HL-60 (cell line): ENCODE measurements at regions not wholly inside any gene's neighbourhood (a gene's known extent, or its start where the extent isn't known, plus 50 kb on each side); places are given as distances from the start of the nearest gene placed in this dataset.

Experiments used
- DNase-seq, 2 experiments: peaks; one replicate each; pipeline ENCODE4 v3.0.0-alpha.2; 2010 to 2020; ENCODE audit warnings: low read depth in 1 of 2, low spot score in 1 of 2
- H3K27ac ChIP-seq: fragments of 250-450 bp; sonication (Bioruptor Pico); replicated peaks from 2 replicates; pipeline ENCODE4 v1.5.1; 2020; ENCODE audit warnings: mild to moderate bottlenecking, moderate library complexity
- H3K27me3 ChIP-seq: fragments of 250-450 bp; sonication (Bioruptor Pico); 2 replicates; pipeline ENCODE4 v1.5.1; 2021; ENCODE audit warnings: mild to moderate bottlenecking, moderate library complexity; ENCODE audit not compliant: insufficient read depth, poor library complexity, severe bottlenecking
- H3K4me3 ChIP-seq: replicated peaks from 2 replicates; pipeline ENCODE4 v1.5.1; 2011; ENCODE audit warnings: mild to moderate bottlenecking, control low read depth, low read length; ENCODE audit not compliant: insufficient read depth
- GABPA ChIP-seq: IDR thresholded peaks from 2 replicates; pipeline ENCODE4 v1.6.1; 2012; ENCODE audit warnings: low read depth
- POLR2AphosphoS5 ChIP-seq: IDR thresholded peaks from 2 replicates; pipeline ENCODE4 v1.6.1; 2012; ENCODE audit warnings: low read depth
- SPI1 ChIP-seq: IDR thresholded peaks from 2 replicates; pipeline ENCODE4 v1.6.1; 2012; ENCODE audit warnings: low read depth, mild to moderate bottlenecking, borderline replicate concordance
- TF ChIP-seq, protein P1 (sequence below): IDR thresholded peaks from one replicate; pipeline ENCODE4 v1.5.1; 2011; ENCODE audit warnings: low read length, control low read depth, inconsistent platforms; ENCODE audit not compliant: insufficient read depth
- TF ChIP-seq, protein P2 (sequence below): IDR thresholded peaks from 2 replicates; pipeline ENCODE4 v1.6.1; 2012; ENCODE audit warnings: low read depth; ENCODE audit not compliant: insufficient replicate concordance

- TF ChIP-seq POLR2AphosphoS5 = no peak
- TF ChIP-seq GABPA = no peak
- TF ChIP-seq SPI1 = no peak
- TF ChIP-seq, protein P1, sequence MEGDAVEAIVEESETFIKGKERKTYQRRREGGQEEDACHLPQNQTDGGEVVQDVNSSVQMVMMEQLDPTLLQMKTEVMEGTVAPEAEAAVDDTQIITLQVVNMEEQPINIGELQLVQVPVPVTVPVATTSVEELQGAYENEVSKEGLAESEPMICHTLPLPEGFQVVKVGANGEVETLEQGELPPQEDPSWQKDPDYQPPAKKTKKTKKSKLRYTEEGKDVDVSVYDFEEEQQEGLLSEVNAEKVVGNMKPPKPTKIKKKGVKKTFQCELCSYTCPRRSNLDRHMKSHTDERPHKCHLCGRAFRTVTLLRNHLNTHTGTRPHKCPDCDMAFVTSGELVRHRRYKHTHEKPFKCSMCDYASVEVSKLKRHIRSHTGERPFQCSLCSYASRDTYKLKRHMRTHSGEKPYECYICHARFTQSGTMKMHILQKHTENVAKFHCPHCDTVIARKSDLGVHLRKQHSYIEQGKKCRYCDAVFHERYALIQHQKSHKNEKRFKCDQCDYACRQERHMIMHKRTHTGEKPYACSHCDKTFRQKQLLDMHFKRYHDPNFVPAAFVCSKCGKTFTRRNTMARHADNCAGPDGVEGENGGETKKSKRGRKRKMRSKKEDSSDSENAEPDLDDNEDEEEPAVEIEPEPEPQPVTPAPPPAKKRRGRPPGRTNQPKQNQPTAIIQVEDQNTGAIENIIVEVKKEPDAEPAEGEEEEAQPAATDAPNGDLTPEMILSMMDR = no peak
- TF ChIP-seq, protein P2, sequence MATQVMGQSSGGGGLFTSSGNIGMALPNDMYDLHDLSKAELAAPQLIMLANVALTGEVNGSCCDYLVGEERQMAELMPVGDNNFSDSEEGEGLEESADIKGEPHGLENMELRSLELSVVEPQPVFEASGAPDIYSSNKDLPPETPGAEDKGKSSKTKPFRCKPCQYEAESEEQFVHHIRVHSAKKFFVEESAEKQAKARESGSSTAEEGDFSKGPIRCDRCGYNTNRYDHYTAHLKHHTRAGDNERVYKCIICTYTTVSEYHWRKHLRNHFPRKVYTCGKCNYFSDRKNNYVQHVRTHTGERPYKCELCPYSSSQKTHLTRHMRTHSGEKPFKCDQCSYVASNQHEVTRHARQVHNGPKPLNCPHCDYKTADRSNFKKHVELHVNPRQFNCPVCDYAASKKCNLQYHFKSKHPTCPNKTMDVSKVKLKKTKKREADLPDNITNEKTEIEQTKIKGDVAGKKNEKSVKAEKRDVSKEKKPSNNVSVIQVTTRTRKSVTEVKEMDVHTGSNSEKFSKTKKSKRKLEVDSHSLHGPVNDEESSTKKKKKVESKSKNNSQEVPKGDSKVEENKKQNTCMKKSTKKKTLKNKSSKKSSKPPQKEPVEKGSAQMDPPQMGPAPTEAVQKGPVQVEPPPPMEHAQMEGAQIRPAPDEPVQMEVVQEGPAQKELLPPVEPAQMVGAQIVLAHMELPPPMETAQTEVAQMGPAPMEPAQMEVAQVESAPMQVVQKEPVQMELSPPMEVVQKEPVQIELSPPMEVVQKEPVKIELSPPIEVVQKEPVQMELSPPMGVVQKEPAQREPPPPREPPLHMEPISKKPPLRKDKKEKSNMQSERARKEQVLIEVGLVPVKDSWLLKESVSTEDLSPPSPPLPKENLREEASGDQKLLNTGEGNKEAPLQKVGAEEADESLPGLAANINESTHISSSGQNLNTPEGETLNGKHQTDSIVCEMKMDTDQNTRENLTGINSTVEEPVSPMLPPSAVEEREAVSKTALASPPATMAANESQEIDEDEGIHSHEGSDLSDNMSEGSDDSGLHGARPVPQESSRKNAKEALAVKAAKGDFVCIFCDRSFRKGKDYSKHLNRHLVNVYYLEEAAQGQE = no peak
- no peaks in the 10 kb centered on the region for H3K27me3 ChIP-seq
- no peak for DNase-seq
- no peak overlapping the region for H3K4me3 ChIP-seq
- H3K27ac ChIP-seq = no peak overlapping the region
Measured at GRCh38 chr5:73994963-73995362, 369.0 kb downstream of the ARHGEF28 start.
